Calu3 (cell line): ENCODE measurements at regions not wholly inside any gene's neighbourhood (a gene's known extent, or its start where the extent isn't known, plus 50 kb on each side); places are given as distances from the start of the nearest gene placed in this dataset.

Experiments used
- BruUV-seq: library from RNA; stranded (reverse); fragments of 400-500 nt; replicated peaks from 2 replicates; lab custom pipeline; 2021; lab: Mats Ljungman, UMichigan
- CTCF ChIA-PET: fragments of 300-600 bp; sonication (Branson Sonifier 250); formaldehyde crosslinking; loops from one replicate; lab custom pipeline; 2022; ENCODE audit warnings: antibody characterized with exemption; lab: Charles Lee
- DNase-seq: peaks from one replicate; pipeline ENCODE4 v3.0.0; 2022
- H3K27ac Mint-ChIP-seq: one replicate; pipeline ENCODE4 v1.8.0; 2022; ENCODE audit warnings: mixed read lengths; ENCODE audit not compliant: unreplicated experiment
- H3K27me3 Mint-ChIP-seq: one replicate; pipeline ENCODE4 v1.8.0; 2022; ENCODE audit warnings: mixed read lengths; ENCODE audit not compliant: unreplicated experiment
- H3K36me3 Mint-ChIP-seq: one replicate; pipeline ENCODE4 v1.8.0; 2022; ENCODE audit warnings: mild to moderate bottlenecking, moderate library complexity, mixed read lengths; ENCODE audit not compliant: insufficient read depth, unreplicated experiment
- H3K4me1 Mint-ChIP-seq: one replicate; pipeline ENCODE4 v1.8.0; 2022; ENCODE audit warnings: mild to moderate bottlenecking, low read depth, mixed read lengths; ENCODE audit not compliant: unreplicated experiment
- H3K4me3 Mint-ChIP-seq: one replicate; pipeline ENCODE4 v1.8.0; 2022; ENCODE audit warnings: mild to moderate bottlenecking, low read depth, moderate library complexity, mixed read lengths; ENCODE audit not compliant: unreplicated experiment
- H3K9me3 Mint-ChIP-seq: one replicate; pipeline ENCODE4 v1.8.0; 2022; ENCODE audit warnings: low read depth, mixed read lengths; ENCODE audit not compliant: unreplicated experiment
- CTCF ChIP-seq: fragments of 200-600 bp; IDR thresholded peaks from one replicate; pipeline ENCODE4 v1.8.0; 2022; ENCODE audit warnings: antibody characterized with exemption; ENCODE audit not compliant: unreplicated experiment
- intact Hi-C: fragments of 100-400 bp; cut with micrococcal nuclease; formaldehyde crosslinking; loops from one replicate; pipeline ENCODE4 v1.10.0; 2022; ENCODE audit not compliant: unreplicated experiment

- no peak for TF ChIP-seq CTCF
- Mint-ChIP-seq H3K4me3 (no peak overlapping the region), H3K27ac (no peak overlapping the region), H3K27me3 (no peaks in the 10 kb centered on the region), H3K9me3 (no peaks in the 10 kb centered on the region), H3K36me3 (no peaks in the 10 kb centered on the region), H3K4me1 (no peaks in the 10 kb centered on the region)
- DNase-seq = no peak
- intact Hi-C loops = no loop called here
- no TSS peak for BruUV-seq
- CTCF ChIA-PET = no interaction called here
Measured at GRCh38 chr13:106357198-106357597, 178.3 kb downstream of the EFNB2 start.

DNA sequence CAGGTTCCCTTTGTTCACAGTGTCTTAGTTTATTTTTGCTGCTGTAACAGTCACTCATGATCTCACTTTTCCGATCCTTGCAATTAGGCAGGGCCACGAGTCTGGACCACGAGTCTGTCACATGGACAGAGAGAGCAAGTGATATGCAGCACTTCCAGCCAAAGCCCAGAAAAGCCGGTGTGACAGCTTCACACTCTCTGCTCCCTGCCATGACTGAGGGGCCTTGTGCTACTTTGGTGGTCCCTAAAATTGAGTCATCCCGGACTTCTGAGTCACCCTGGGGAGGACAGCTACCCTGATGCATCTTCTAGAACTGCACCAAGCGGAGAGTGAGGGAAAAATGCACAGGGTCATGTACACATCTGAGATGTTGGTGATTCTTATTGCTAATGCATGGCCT lies 179.6 kb downstream of the EFNB2 start:
- Mint-ChIP-seq H3K4me3 (no peak overlapping the region), H3K36me3 (no peaks in the 10 kb centered on the region), H3K27ac (no peak overlapping the region), H3K9me3 (no peaks in the 10 kb centered on the region), H3K4me1 (no peaks in the 10 kb centered on the region), H3K27me3 (no peaks in the 10 kb centered on the region)
- no peak for DNase-seq
- no TSS peak for BruUV-seq
- TF ChIP-seq CTCF = no peak
- CTCF ChIA-PET = no interaction called here
- intact Hi-C loops = no loop called here

DNA sequence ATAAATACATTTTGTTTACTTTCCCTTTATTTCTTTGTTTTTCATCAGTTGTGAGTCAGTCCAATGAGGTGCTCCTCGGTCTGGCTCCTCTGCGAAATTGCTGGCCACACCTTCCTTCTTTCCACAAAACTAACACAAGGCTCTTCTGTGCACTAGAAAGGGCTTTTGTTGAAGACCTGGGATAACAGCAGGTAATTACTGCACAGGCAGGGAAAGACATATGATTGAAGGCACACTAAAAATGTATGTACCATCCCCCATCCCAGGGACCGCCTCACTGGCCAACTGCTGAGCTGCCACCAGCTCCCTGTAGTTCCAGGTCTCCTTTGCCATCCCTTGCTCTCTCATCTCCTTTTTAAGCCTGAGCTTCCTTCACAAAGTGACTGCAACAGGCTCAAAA lies 180.5 kb downstream of the EFNB2 start:
- no peak overlapping the region for H3K27ac Mint-ChIP-seq
- intact Hi-C loops = no loop called here
- H3K27me3 Mint-ChIP-seq = no peaks in the 10 kb centered on the region
- H3K4me3 Mint-ChIP-seq = no peak overlapping the region
- BruUV-seq = no TSS peak
- no peak for DNase-seq
- H3K36me3 Mint-ChIP-seq = no peaks in the 10 kb centered on the region
- H3K9me3 Mint-ChIP-seq = no peaks in the 10 kb centered on the region
- H3K4me1 Mint-ChIP-seq = no peaks in the 10 kb centered on the region
- TF ChIP-seq CTCF = no peak
- CTCF ChIA-PET = no interaction called here

DNA sequence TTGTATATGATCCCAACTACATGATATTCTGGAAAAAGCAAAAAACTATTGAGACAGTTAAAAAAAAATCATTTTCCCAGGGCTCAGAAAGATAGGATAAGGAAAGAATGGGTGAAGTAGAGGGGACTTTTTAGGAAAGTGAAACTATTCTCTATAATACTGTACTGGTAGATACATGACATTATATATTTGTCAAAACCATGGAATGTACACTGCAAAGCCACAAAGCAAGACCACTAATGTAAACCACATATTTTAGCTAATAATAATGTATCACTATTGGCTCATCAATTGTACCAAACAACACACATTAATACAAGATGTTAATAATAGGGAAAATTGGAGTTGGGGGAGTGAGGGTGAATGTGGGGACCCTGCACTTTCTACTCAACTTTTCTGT lies 182.6 kb downstream of the EFNB2 start:
- intact Hi-C loops = no loop called here
- Mint-ChIP-seq H3K27ac (no peak overlapping the region), H3K4me3 (no peak overlapping the region), H3K9me3 (no peaks in the 10 kb centered on the region), H3K27me3 (no peaks in the 10 kb centered on the region), H3K4me1 (no peaks in the 10 kb centered on the region), H3K36me3 (no peaks in the 10 kb centered on the region)
- TF ChIP-seq CTCF = no peak
- CTCF ChIA-PET = no interaction called here
- no peak for DNase-seq
- BruUV-seq = no TSS peak
